GM18870 (cell line): ENCODE measurements at regions not wholly inside any gene's neighbourhood (a gene's known extent, or its start where the extent isn't known, plus 50 kb on each side); places are given as distances from the start of the nearest gene placed in this dataset.
A peak's percentile ranks its signal among the peaks of the same experiment; 100 is the strongest.

Source experiments
- ATAC-seq: cut with Tn5 transposase; IDR thresholded peaks from one replicate; pipeline ENCODE4 v1.9.1; 2021; ENCODE audit warnings: moderate library complexity; ENCODE audit not compliant: unreplicated experiment

- no peak for ATAC-seq
Observed at GRCh38 chr13:62583466-62583865, 1167.8 kb upstream of the PCDH20 start.

- no peak for ATAC-seq
Observed at GRCh38 chr13:62578402-62578801, 1162.8 kb upstream of the PCDH20 start.

- ATAC-seq = no peak
Observed at GRCh38 chr13:62564770-62565169, 1149.1 kb upstream of the PCDH20 start.

GRCh38 chr13:62563251-62563650 is 1147.6 kb upstream of the PCDH20 start:
- ATAC-seq = no peak

- ATAC-seq = no peak
Observed at GRCh38 chr13:62556978-62557377, 1141.3 kb upstream of the PCDH20 start.

GRCh38 chr13:62551588-62551987 is 1135.9 kb upstream of the PCDH20 start:
- ATAC-seq = no peak

GRCh38 chr13:62544928-62545327 is 1129.3 kb upstream of the PCDH20 start:
- ATAC-seq = no peak

- ATAC-seq = no peak
Observed at GRCh38 chr13:62537593-62537992, 1121.9 kb upstream of the PCDH20 start.

GRCh38 chr13:62525652-62526051 is 1110.0 kb upstream of the PCDH20 start:
- ATAC-seq = no peak

- peak; percentile 34 for ATAC-seq
Observed at GRCh38 chr13:62524498-62524897, 1108.8 kb upstream of the PCDH20 start.

- ATAC-seq = peak; percentile 78
Observed at GRCh38 chr13:62524061-62524460, 1108.4 kb upstream of the PCDH20 start.

GRCh38 chr13:62512194-62513141 is 1096.8 kb upstream of the PCDH20 start:
- ATAC-seq = peak; percentile 87

- peak; percentile 43 for ATAC-seq
Observed at GRCh38 chr13:62510906-62511655, 1095.4 kb upstream of the PCDH20 start.

- ATAC-seq = no peak
Observed at GRCh38 chr13:62502588-62502987, 1086.9 kb upstream of the PCDH20 start.

GRCh38 chr13:62489731-62490130 is 1074.1 kb upstream of the PCDH20 start:
- ATAC-seq = no peak

- ATAC-seq = no peak
Observed at GRCh38 chr13:62483774-62484173, 1068.1 kb upstream of the PCDH20 start.

GRCh38 chr13:62482351-62482750 is 1066.7 kb upstream of the PCDH20 start:
- ATAC-seq = no peak

GRCh38 chr13:62473944-62474237 is 1058.2 kb upstream of the PCDH20 start:
- ATAC-seq = no peak

- no peak for ATAC-seq
Observed at GRCh38 chr13:62473190-62473943, 1057.7 kb upstream of the PCDH20 start.

- no peak for ATAC-seq
Observed at GRCh38 chr13:62453761-62454160, 1038.1 kb upstream of the PCDH20 start.

GRCh38 chr13:62450759-62451158 is 1035.1 kb upstream of the PCDH20 start:
- no peak for ATAC-seq
